Activated naive CD8-positive, alpha-beta T cell (primary cell): ENCODE measurements at regions not wholly inside any gene's neighbourhood (a gene's known extent, or its start where the extent isn't known, plus 50 kb on each side); places are given as distances from the start of the nearest gene placed in this dataset.

Experiments
- H3K27ac Mint-ChIP-seq: one replicate; pipeline ENCODE4 v1.8.0; 2021; ENCODE audit warnings: mixed read lengths
- H3K27me3 Mint-ChIP-seq: one replicate; pipeline ENCODE4 v1.8.0; 2021; ENCODE audit warnings: mixed read lengths
- H3K36me3 Mint-ChIP-seq: one replicate; pipeline ENCODE4 v1.8.0; 2021; ENCODE audit warnings: mixed read lengths
- H3K4me1 Mint-ChIP-seq: one replicate; pipeline ENCODE4 v1.8.0; 2021; ENCODE audit warnings: low read depth, mixed read lengths
- H3K4me3 Mint-ChIP-seq: one replicate; pipeline ENCODE4 v1.8.0; 2021; ENCODE audit warnings: mild to moderate bottlenecking, mixed read lengths
- H3K9me3 Mint-ChIP-seq: one replicate; pipeline ENCODE4 v1.8.0; 2021; ENCODE audit warnings: low read depth, mixed read lengths

DNA sequence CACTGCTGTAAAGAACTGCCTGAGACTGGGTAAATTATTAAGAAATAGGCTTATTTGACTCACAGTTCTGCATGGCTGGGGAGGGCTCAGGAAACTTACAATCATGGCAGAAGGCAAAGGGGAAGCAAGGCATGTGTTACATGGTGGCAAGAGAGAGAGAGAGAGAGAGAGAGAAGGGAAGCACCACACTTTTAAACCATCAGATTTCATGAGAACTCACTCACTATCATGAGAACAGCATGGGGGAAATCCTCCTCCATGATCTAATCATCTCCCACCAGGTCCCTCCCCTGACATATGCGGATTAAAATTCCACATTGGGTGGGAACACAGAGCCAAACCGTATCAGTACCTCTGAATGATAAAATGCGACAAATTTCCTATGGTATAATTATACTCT lies 203.9 kb upstream of the MARCKS start:
- H3K4me1 Mint-ChIP-seq: no peaks in the 10 kb centered on the region
- H3K27ac Mint-ChIP-seq: no peak overlapping the region

DNA sequence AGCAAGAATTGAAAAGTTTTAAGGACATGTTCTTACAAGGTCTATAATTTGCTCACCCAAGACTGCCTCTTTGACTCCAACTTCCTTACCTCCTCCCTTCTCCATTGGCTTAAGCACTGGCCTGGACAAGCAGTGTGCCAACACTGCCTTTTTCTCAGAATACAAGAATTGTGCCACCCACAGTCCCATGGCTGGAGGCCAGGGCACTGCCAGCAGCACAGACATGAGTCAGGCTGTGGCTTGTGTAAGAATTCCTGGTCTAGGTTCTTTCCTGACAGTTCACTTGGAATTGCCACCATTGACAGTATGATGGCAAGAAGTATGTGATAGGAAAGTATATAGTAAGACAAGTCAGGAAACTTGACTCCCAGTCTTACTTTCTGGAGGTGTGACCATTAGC lies 202.7 kb upstream of the MARCKS start:
- Mint-ChIP-seq H3K9me3 (no peaks in the 10 kb centered on the region), H3K36me3 (no peaks in the 10 kb centered on the region), H3K4me1 (no peaks in the 10 kb centered on the region), H3K4me3 (no peak overlapping the region), H3K27ac (no peak overlapping the region), H3K27me3 (no peaks in the 10 kb centered on the region)

More for the DNA sequence above, 203.9 kb upstream of the MARCKS start:
- Mint-ChIP-seq H3K4me3 (no peak overlapping the region), H3K9me3 (no peaks in the 10 kb centered on the region), H3K36me3 (no peaks in the 10 kb centered on the region), H3K27me3 (no peaks in the 10 kb centered on the region)

DNA sequence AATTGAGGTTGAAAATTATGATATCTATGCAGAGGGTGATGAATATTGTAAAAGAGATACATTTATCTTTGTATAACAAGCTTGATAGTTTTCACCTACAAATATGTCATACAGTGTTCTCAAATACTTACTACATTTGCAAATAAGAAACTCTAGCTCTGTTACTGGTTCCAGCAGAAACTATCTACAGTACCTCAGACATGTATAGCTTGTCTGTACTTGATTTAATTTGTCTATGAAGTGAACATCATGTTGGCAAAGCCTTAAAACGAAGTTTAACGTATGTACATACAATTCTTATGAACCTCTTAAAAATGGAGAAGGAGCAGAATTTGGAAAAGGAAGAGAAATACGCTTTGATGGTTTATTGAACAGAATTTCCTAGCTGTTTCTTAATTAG lies 201.4 kb upstream of the MARCKS start:
- Mint-ChIP-seq H3K36me3 (no peaks in the 10 kb centered on the region), H3K27me3 (no peaks in the 10 kb centered on the region), H3K4me3 (no peak overlapping the region), H3K4me1 (no peaks in the 10 kb centered on the region), H3K9me3 (no peaks in the 10 kb centered on the region), H3K27ac (no peak overlapping the region)

DNA sequence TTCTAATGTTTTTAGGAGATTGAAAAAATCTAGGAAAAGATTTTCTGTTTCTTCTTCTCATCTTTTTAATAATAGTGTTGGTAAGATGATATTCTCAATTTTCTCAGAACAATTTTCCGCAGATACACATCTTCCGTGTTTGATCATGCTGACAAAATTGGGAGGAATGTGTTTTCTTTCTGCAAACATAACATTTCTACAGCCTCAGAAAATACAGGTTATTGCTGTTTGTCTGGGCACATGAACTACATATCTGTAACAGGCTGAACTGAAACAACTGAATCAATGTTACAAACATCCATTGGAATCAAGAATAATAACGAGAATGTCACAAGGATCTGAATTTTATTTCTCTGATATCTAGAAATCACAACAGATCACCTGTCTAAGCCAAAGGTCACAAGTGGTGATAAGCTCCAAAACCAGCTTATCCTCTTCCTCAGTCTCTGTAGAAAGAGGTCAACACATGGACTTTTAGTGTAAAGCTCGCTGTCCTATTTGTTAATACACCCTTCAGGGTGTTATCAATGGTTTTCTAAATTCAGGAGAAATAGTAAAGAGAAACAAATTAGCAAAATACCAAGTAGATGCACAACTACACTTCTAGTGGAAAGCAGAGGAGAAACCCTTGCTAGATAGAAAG lies 197.3 kb upstream of the MARCKS start:
- H3K4me1 Mint-ChIP-seq: no peaks in the 10 kb centered on the region

GRCh38 chr6:113660819-113661218 lies 196.3 kb upstream of the MARCKS start:
- Mint-ChIP-seq H3K27me3 (peaks cover 5% of the 10 kb centered on the region), H3K27ac (no peak overlapping the region), H3K36me3 (no peaks in the 10 kb centered on the region), H3K9me3 (no peaks in the 10 kb centered on the region), H3K4me3 (no peak overlapping the region), H3K4me1 (no peaks in the 10 kb centered on the region)

More for the DNA sequence above, 197.3 kb upstream of the MARCKS start:
- peaks cover 2% of the 10 kb centered on the region for H3K27me3 Mint-ChIP-seq
- no peaks in the 10 kb centered on the region for H3K36me3 Mint-ChIP-seq
- no peak overlapping the region for H3K27ac Mint-ChIP-seq
- no peak overlapping the region for H3K4me3 Mint-ChIP-seq
- H3K9me3 Mint-ChIP-seq: no peaks in the 10 kb centered on the region

GRCh38 chr6:113662093-113662665 lies 195.0 kb upstream of the MARCKS start:
- peaks cover 5% of the 10 kb centered on the region for H3K27me3 Mint-ChIP-seq
- H3K4me3 Mint-ChIP-seq: no peak overlapping the region
- H3K36me3 Mint-ChIP-seq: no peaks in the 10 kb centered on the region
- H3K4me1 Mint-ChIP-seq: no peaks in the 10 kb centered on the region
- H3K9me3 Mint-ChIP-seq: no peaks in the 10 kb centered on the region
- no peak overlapping the region for H3K27ac Mint-ChIP-seq

- Mint-ChIP-seq H3K4me1 (no peaks in the 10 kb centered on the region), H3K9me3 (no peaks in the 10 kb centered on the region), H3K36me3 (no peaks in the 10 kb centered on the region), H3K4me3 (no peak overlapping the region), H3K27ac (no peak overlapping the region), H3K27me3 (peaks cover 5% of the 10 kb centered on the region)
Observed at GRCh38 chr6:113662688-113663333, 194.3 kb upstream of the MARCKS start.

GRCh38 chr6:113664909-113665308 lies 192.2 kb upstream of the MARCKS start:
- peaks cover 5% of the 10 kb centered on the region for H3K27me3 Mint-ChIP-seq
- no peaks in the 10 kb centered on the region for H3K4me1 Mint-ChIP-seq
- no peak overlapping the region for H3K27ac Mint-ChIP-seq
- H3K9me3 Mint-ChIP-seq: no peaks in the 10 kb centered on the region
- H3K4me3 Mint-ChIP-seq: no peak overlapping the region
- no peaks in the 10 kb centered on the region for H3K36me3 Mint-ChIP-seq

- Mint-ChIP-seq H3K36me3 (no peaks in the 10 kb centered on the region), H3K27me3 (peaks cover 7% of the 10 kb centered on the region), H3K27ac (no peak overlapping the region), H3K9me3 (no peaks in the 10 kb centered on the region), H3K4me3 (no peak overlapping the region), H3K4me1 (no peaks in the 10 kb centered on the region)
Observed at GRCh38 chr6:113668641-113669408, 188.3 kb upstream of the MARCKS start.

DNA sequence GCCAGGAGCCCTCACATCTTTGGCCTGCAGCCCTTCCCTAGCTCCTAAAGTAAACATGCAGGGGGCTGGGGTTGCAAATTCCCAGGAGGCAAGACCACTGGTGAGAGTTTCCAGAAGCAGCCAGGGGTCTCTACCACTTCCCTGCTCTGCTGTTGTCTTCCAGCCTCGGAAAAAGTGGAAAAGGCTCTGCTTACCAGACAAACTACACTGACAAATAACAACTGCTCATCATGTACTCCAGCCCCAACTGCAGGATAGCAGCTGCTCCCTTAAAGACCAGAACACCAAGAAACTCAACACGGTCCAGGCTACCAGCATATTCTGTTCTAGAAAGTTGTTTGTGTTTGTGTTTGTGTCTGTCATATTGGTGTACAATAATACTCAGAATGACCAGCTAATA lies 187.5 kb upstream of the MARCKS start:
- H3K27ac Mint-ChIP-seq: no peak overlapping the region
- H3K27me3 Mint-ChIP-seq: peaks cover 5% of the 10 kb centered on the region
- no peaks in the 10 kb centered on the region for H3K9me3 Mint-ChIP-seq
- H3K4me1 Mint-ChIP-seq: no peaks in the 10 kb centered on the region
- H3K36me3 Mint-ChIP-seq: no peaks in the 10 kb centered on the region
- no peak overlapping the region for H3K4me3 Mint-ChIP-seq

GRCh38 chr6:113671421-113671820 lies 185.7 kb upstream of the MARCKS start:
- Mint-ChIP-seq H3K4me1 (no peaks in the 10 kb centered on the region), H3K9me3 (no peaks in the 10 kb centered on the region), H3K27me3 (peaks cover 2% of the 10 kb centered on the region), H3K27ac (no peak overlapping the region), H3K4me3 (no peak overlapping the region), H3K36me3 (no peaks in the 10 kb centered on the region)

DNA sequence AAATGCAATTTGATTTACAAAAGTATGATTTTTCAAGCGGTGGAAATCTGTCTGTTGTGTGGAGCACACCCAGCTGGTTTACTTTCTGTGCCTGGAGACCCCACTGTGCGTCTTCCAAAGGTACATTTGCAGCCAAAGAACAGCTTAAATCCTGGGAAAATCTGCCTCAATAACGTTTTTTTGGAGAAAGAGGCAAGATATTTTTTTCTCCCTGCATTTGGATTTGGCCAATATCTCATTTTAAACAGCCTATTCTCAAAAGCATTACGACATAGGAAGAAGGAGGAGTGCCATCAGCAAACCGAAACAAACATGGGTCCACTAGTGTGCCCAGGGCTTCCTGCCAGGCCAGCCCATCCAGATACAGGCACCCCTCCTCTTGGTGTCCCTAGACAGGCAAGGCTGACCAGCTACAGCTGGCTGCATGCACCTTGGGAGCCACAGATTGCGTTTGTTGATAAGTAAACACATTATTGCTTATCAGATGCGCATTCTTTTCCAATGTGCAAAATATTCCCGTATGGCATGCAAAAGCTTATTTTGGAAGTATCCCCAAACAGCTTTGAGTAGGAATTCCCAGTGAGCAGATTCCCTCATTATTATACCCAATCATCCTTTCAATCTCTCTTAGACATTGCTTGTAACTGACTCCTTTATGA lies 184.5 kb upstream of the MARCKS start:
- Mint-ChIP-seq H3K9me3 (no peaks in the 10 kb centered on the region), H3K36me3 (no peaks in the 10 kb centered on the region), H3K27me3 (peaks cover 5% of the 10 kb centered on the region), H3K4me1 (no peaks in the 10 kb centered on the region), H3K27ac (no peak overlapping the region), H3K4me3 (no peak overlapping the region)

DNA sequence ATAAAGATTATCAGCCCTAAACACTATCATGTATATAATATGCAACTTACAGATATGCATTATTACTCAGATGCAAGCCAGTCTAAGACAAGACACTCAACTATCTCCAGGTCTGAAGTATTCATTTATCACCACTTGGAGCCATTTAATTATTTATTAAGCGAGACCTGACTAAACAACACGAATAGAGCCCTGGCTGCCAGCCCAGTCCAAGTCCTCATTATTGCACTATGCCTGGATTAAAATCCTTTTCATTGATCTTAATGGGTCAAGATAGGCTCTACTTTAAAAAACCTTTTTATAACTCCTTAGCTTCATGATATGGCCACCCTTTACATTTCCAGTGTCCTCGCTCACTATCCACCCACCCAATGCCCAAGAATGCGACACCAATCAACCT lies 183.1 kb upstream of the MARCKS start:
- Mint-ChIP-seq H3K36me3 (no peaks in the 10 kb centered on the region), H3K9me3 (no peaks in the 10 kb centered on the region), H3K4me3 (no peak overlapping the region), H3K27ac (no peak overlapping the region), H3K27me3 (peaks cover 8% of the 10 kb centered on the region), H3K4me1 (no peaks in the 10 kb centered on the region)

DNA sequence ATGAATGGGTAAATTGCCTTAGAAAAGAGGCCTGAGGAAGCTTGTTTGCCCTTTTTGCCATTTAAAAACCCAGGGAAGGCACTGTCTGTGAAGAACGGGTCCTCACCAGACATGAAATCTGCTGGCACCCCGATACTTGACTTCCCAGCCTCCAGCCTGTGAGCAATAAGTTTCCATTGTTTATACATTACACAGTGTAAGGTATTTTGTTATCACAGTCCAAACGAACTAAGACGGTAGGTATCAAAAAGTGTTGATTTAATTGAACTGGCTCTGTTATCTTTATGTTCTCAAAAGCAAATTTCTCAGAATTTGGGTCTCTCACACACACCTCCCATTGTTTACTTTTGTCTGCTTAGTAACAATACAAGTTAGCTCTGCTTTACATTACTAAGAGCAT lies 181.1 kb upstream of the MARCKS start:
- Mint-ChIP-seq H3K9me3 (no peaks in the 10 kb centered on the region), H3K27ac (no peak overlapping the region), H3K36me3 (no peaks in the 10 kb centered on the region), H3K27me3 (peaks cover 9% of the 10 kb centered on the region), H3K4me1 (no peaks in the 10 kb centered on the region), H3K4me3 (no peak overlapping the region)

GRCh38 chr6:113676968-113677367 lies 180.2 kb upstream of the MARCKS start:
- H3K4me3 Mint-ChIP-seq: no peak overlapping the region
- H3K36me3 Mint-ChIP-seq: no peaks in the 10 kb centered on the region
- H3K9me3 Mint-ChIP-seq: no peaks in the 10 kb centered on the region
- peaks cover 9% of the 10 kb centered on the region for H3K27me3 Mint-ChIP-seq
- H3K27ac Mint-ChIP-seq: no peak overlapping the region
- no peaks in the 10 kb centered on the region for H3K4me1 Mint-ChIP-seq
